Common myeloid progenitor, CD34-positive (primary cell): ENCODE measurements at regions not wholly inside any gene's neighbourhood (a gene's known extent, or its start where the extent isn't known, plus 50 kb on each side); places are given as distances from the start of the nearest gene placed in this dataset.
"Not testable (repeated sequence)": the region's sequence is repeated elsewhere in the genome, so short reads cannot be mapped to it uniquely, and the experiment has no call there.

Source experiments
- CTCF ChIA-PET: fragments of 350-600 bp; sonication (Branson Sonifier 250); formaldehyde crosslinking; loops from one replicate; lab custom pipeline; 2021; ENCODE audit warnings: antibody characterized with exemption; lab: Charles Lee
- POLR2A ChIA-PET: fragments of 350-600 bp; sonication (Branson Sonifier 250); formaldehyde crosslinking; loops from one replicate; lab custom pipeline; 2021; ENCODE audit warnings: antibody characterized with exemption; lab: Charles Lee
- DNase-seq, 3 donors: peaks; one replicate each; pipeline versions ENCODE4 v3.0.0 to v3.0.0-alpha.2; 2013
- H3K27ac ChIP-seq, 2 experiments: 1 replicate in 1 of 2; 2 replicates in 1 of 2; pipeline ENCODE4 v1.7.0; 2013; ENCODE audit warnings: inconsistent platforms in 2 of 2, low read length in 2 of 2, mild to moderate bottlenecking in 2 of 2, low read depth in 1 of 2, moderate library complexity in 1 of 2; ENCODE audit not compliant: severe bottlenecking in 2 of 2, insufficient read depth in 1 of 2, poor library complexity in 1 of 2
- H3K27me3 ChIP-seq, 5 experiments: replicated peaks in 2 of 5; 1 replicate in 3 of 5; 2 replicates in 2 of 5; pipeline versions ENCODE4 v1.6.1 to v1.7.0; 2013; ENCODE audit warnings: low read length in 4 of 5, mild to moderate bottlenecking in 2 of 5, moderate library complexity in 2 of 5, inconsistent platforms in 1 of 5; ENCODE audit not compliant: insufficient read depth in 5 of 5, control insufficient read depth in 4 of 5
- H3K36me3 ChIP-seq, 4 experiments: 1 replicate in 2 of 4; 2 replicates in 2 of 4; pipeline versions ENCODE4 v1.6.1 to v1.7.0; 2013; ENCODE audit warnings: low read length in 3 of 4, control low read depth in 1 of 4, mild to moderate bottlenecking in 1 of 4; ENCODE audit not compliant: control insufficient read depth in 4 of 4, insufficient read depth in 4 of 4
- H3K4me1 ChIP-seq, 4 experiments: 1 replicate in 3 of 4; 2 replicates in 1 of 4; pipeline versions ENCODE4 v1.6.1 to v1.7.1; 2013; ENCODE audit warnings: low read length in 3 of 4, mild to moderate bottlenecking in 3 of 4, control low read depth in 1 of 4, inconsistent platforms in 1 of 4, moderate library complexity in 1 of 4; ENCODE audit not compliant: control insufficient read depth in 4 of 4, insufficient read depth in 4 of 4; ENCODE audit errors: control extremely low read depth in 1 of 4
- H3K4me3 ChIP-seq, 7 experiments: 1 replicate in 4 of 7; 2 replicates in 3 of 7; pipeline versions ENCODE4 v1.5.1 to v1.7.0; 2013; ENCODE audit warnings: mild to moderate bottlenecking in 7 of 7, low read length in 6 of 7, moderate library complexity in 6 of 7, inconsistent platforms in 2 of 7, low read depth in 2 of 7, control low read depth in 1 of 7; ENCODE audit not compliant: insufficient read depth in 4 of 7, control insufficient read depth in 1 of 7; ENCODE audit errors: extremely low read depth in 1 of 7
- H3K9me3 ChIP-seq, 5 experiments: 1 replicate in 4 of 5; 2 replicates in 1 of 5; pipeline versions ENCODE4 v1.6.1 to v1.7.1; 2013; ENCODE audit warnings: low read length in 4 of 5, mild to moderate bottlenecking in 2 of 5, inconsistent platforms in 1 of 5, low read depth in 1 of 5, moderate library complexity in 1 of 5; ENCODE audit not compliant: control insufficient read depth in 4 of 5, insufficient read depth in 2 of 5; ENCODE audit errors: control extremely low read depth in 1 of 5
- WGBS: methylation state at CpG from one replicate; pipeline ENCODE4 v1.1.5; 2013; ENCODE audit not compliant: insufficient coverage; 5-methylcytosine and 5-hydroxymethylcytosine counted together

DNA sequence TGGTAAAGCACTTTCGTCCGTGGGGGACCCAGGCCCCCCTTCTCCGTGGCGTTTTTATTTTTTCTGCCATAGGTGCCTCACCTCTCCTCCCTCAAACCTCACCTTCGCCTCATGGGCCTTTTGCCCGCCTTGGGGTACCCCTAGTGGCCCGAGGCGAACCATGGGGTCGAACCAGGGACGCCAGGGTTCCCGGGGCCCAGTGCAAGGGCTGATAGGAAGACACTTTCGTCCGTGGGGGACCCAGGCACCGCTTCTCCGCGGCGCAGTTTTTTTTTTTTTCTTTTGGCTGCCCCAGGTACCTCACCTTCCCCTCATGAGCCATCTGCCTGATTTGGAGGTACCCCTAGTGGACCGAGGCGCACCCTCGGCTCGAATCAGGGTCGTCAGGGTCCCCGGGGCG, 527.8 kb downstream of the FOXD4L4 start:
- H3K27ac ChIP-seq, CTCF ChIA-PET, POLR2A ChIA-PET, H3K27me3 ChIP-seq, H3K4me3 ChIP-seq, H3K9me3 ChIP-seq, H3K4me1 ChIP-seq, H3K36me3 ChIP-seq: not testable (repeated sequence)
- DNase-seq: peak in 1 of 3 donors; percentile 8
- 92% methylated on average over 7 of the region's 24 CpGs for WGBS

DNA sequence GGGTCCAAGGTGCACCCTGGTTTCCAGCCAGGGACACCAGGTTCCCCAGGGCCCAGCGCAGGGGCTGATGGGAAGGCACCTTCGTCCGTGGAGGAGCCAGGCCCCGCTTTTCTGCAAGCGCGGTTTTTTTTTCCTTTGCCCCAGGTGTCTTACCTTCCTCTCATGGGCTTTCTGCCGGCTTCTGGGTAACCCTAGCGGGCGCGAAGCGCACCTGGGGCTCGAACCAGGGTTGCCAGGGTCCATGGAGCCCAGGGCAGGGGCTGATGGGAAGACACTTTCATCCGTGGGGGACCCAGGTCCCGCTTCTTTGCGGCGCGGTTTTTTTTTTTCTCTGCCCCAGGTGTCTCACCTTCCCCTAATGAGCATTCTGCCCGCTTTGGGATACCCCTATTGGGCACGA, 529.3 kb downstream of the FOXD4L4 start:
- H3K9me3 ChIP-seq, H3K27ac ChIP-seq, POLR2A ChIA-PET, H3K36me3 ChIP-seq, H3K27me3 ChIP-seq, H3K4me1 ChIP-seq, CTCF ChIA-PET: not testable (repeated sequence)
- H3K4me3 ChIP-seq: peak overlapping the region in 1 of 7 experiments; percentile 24
- no CpG with 5 or more reads among the region's 19 CpGs for WGBS
- DNase-seq: peak in 1 of 3 donors; percentile 2

DNA sequence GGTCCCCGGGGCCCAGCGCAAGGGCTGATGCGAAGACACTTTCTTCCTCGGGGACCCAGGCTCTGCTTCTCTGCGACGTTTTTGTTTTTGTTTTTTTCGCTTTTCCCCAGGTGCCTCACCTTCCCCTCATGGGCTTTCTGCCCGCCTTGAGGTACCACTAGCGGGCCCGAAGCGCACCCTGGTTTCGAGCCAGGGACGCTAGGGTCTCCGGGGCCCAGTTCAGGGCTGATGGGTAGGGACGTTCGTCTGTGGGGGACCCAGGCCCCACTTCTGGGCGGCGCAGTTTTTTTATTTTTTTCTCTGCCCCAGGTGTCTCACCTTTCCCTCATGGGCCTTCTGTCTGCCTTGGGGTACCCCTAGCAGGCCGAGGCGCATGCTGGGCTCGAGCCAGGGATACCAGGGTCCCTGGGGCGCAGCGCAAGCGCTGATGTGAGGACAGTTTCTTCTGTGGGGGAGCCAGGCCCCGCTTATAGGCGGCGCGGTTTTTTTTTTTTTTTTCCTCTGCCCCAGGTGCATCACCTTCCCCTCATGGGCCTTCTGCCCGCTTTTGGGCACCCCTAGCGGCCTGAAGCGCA, 530.0 kb downstream of the FOXD4L4 start:
- H3K27me3 ChIP-seq, CTCF ChIA-PET, H3K36me3 ChIP-seq, H3K4me3 ChIP-seq, H3K9me3 ChIP-seq, DNase-seq, POLR2A ChIA-PET, H3K4me1 ChIP-seq, H3K27ac ChIP-seq: not testable (repeated sequence)
- WGBS: no CpG with 5 or more reads among the region's 31 CpGs

DNA sequence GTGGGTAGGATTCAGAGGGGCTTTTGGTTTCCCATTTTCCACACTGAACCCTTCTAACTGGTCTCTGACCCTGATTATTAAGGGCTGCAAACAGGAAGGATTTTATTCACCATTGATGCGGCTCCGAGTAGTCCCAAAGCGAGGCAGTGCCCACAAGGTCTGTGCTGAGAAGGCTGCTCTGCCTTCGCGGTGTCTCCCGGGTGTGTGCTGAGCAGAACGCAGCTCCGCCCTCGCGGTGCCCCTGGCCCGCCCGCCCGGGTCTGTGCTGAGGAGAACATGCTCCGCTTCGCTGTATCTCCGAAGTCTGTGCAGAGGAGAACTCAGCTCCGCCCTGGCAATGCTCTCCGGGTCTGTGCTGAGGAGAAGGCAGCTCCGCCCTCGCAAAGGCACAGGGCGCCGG, 530.7 kb downstream of the FOXD4L4 start:
- no CpG with 5 or more reads among the region's 22 CpGs for WGBS
- H3K27ac ChIP-seq, H3K4me3 ChIP-seq, H3K36me3 ChIP-seq, H3K27me3 ChIP-seq, H3K4me1 ChIP-seq, H3K9me3 ChIP-seq, CTCF ChIA-PET, POLR2A ChIA-PET: not testable (repeated sequence)
- DNase-seq: peak; percentile 0 to 42 (median 17)

DNA sequence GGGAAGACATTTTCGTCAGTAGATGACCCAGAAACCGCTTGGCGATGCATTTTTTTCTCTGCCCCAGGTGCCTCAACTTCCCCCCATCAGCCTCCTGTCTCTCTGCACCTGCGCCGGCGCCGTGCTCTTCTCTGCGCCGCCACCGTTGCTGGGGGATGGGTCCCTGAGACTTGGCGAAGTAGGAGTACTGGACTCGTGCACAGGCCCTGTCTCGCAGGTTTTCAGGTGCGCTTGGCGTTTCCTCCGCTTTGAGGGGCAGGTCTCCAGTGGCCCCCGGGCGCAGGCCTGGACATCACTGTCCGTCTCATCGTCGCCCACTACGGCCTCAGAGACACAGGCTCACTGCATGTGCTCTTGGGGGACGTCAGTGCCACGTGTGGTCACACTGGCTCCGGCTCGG, 532.1 kb downstream of the FOXD4L4 start:
- H3K4me3 ChIP-seq, H3K9me3 ChIP-seq, H3K36me3 ChIP-seq, H3K27me3 ChIP-seq, H3K27ac ChIP-seq, CTCF ChIA-PET, POLR2A ChIA-PET, H3K4me1 ChIP-seq, DNase-seq: not testable (repeated sequence)
- no CpG with 5 or more reads among the region's 26 CpGs for WGBS

DNA sequence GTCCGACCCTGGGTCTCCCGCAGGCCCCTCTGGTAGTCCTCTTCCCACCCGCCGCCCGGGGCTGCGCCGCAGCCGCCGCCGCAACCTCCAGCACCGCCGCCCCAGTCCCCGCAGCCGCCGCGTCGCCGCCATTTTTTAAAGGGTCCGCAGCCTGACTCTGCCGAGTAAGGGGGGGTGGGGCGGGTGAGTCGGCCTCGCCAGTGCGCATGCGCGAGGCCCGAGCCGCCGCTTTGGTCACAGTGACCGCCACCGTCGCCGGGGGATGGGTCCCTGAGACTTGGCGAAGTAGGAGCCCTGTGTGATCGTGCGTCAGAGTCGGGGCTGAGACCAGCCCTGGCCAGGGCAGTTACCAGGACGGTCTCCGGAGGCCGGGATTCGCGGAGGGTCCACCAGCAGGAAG, 532.8 kb downstream of the FOXD4L4 start:
- H3K27ac ChIP-seq, DNase-seq, H3K27me3 ChIP-seq, CTCF ChIA-PET, H3K36me3 ChIP-seq, H3K9me3 ChIP-seq, POLR2A ChIA-PET, H3K4me1 ChIP-seq: not testable (repeated sequence)
- peak overlapping the region in 3 of 7 experiments; percentile 19 to 70 (median 36) for H3K4me3 ChIP-seq
- 0% methylated on average over 3 of the region's 42 CpGs for WGBS

DNA sequence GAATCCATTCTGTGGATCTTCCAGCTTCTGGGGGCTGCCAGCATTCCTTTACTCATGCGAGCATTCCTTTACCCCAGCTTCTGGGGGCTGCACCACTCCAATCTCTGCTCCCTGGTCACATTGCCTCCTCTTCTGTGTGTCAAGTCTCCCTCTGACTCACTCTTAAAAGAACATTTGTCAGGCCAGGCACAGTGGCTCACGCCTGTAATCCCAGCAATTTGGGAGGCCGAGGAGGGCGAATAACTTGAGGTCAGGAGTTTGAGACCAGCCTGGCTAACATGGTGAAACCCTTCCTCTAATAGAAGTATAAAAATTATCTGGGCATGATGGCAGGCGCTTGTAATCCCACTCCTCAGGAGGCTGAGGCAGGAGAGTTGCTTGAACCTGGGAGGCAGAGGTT, 541.9 kb downstream of the FOXD4L4 start:
- WGBS: no CpG with 5 or more reads among the region's 5 CpGs
- H3K9me3 ChIP-seq, CTCF ChIA-PET, H3K36me3 ChIP-seq, H3K27ac ChIP-seq, H3K4me3 ChIP-seq, H3K27me3 ChIP-seq, H3K4me1 ChIP-seq, DNase-seq, POLR2A ChIA-PET: not testable (repeated sequence)
